ENCODE measurements at regions not wholly inside any gene's neighbourhood (a gene's known extent, or its start where the extent isn't known, plus 50 kb on each side); places are given as distances from the start of the nearest gene placed in this dataset.

GRCh38 chr16:85996843-85997242 lies 97.9 kb downstream of the IRF8 start:
- no peak overlapping the region for H3K27ac Mint-ChIP-seq
- peaks cover 32% of the 10 kb centered on the region for H3K27me3 Mint-ChIP-seq (ENCODE audit: low read depth, poor library complexity)
- no peak for DNase-seq
- H3K36me3 Mint-ChIP-seq (ENCODE audit: low read depth): no peaks in the 10 kb centered on the region
- H3K4me1 Mint-ChIP-seq: peaks cover 17% of the 10 kb centered on the region
- H3K4me3 Mint-ChIP-seq: no peak overlapping the region
- no peak for TF ChIP-seq CTCF (IDR thresholded peaks at IDR 0.05)
- H3K9me3 Mint-ChIP-seq: no peaks in the 10 kb centered on the region

- H3K36me3 Mint-ChIP-seq (ENCODE audit: low read depth): no peaks in the 10 kb centered on the region
- peaks cover 25% of the 10 kb centered on the region for H3K27me3 Mint-ChIP-seq (ENCODE audit: low read depth, poor library complexity)
- no peak for TF ChIP-seq CTCF (IDR thresholded peaks at IDR 0.05)
- no peak for DNase-seq
- H3K9me3 Mint-ChIP-seq: no peaks in the 10 kb centered on the region
- H3K4me3 Mint-ChIP-seq: no peak overlapping the region
- H3K27ac Mint-ChIP-seq: no peak overlapping the region
- peaks cover 17% of the 10 kb centered on the region for H3K4me1 Mint-ChIP-seq
Observed at GRCh38 chr16:85998171-85998867, 99.4 kb downstream of the IRF8 start.

GRCh38 chr16:85998868-85999729 lies 100.1 kb downstream of the IRF8 start:
- H3K4me3 Mint-ChIP-seq: no peak overlapping the region
- peaks cover 17% of the 10 kb centered on the region for H3K4me1 Mint-ChIP-seq
- no peak for TF ChIP-seq CTCF (IDR thresholded peaks at IDR 0.05)
- no peaks in the 10 kb centered on the region for H3K36me3 Mint-ChIP-seq (ENCODE audit: low read depth)
- peaks cover 26% of the 10 kb centered on the region for H3K27me3 Mint-ChIP-seq (ENCODE audit: low read depth, poor library complexity)
- H3K9me3 Mint-ChIP-seq: peaks cover 4% of the 10 kb centered on the region
- DNase-seq: no peak
- H3K27ac Mint-ChIP-seq: no peak overlapping the region

GRCh38 chr16:85999778-86000177 lies 100.8 kb downstream of the IRF8 start:
- TF ChIP-seq CTCF (IDR thresholded peaks at IDR 0.05): no peak
- Mint-ChIP-seq H3K4me1 (peaks cover 13% of the 10 kb centered on the region), H3K9me3 (peaks cover 4% of the 10 kb centered on the region), H3K4me3 (no peak overlapping the region), H3K27me3 (ENCODE audit: low read depth, poor library complexity) (peaks cover 26% of the 10 kb centered on the region), H3K27ac (no peak overlapping the region), H3K36me3 (ENCODE audit: low read depth) (no peaks in the 10 kb centered on the region)
- DNase-seq: no peak

GRCh38 chr16:86002178-86002900 lies 103.4 kb downstream of the IRF8 start:
- no peak overlapping the region for H3K4me3 Mint-ChIP-seq

More at GRCh38 chr16:86002178-86002900, 103.4 kb downstream of the IRF8 start:
- Mint-ChIP-seq H3K27ac (no peak overlapping the region), H3K36me3 (ENCODE audit: low read depth) (no peaks in the 10 kb centered on the region), H3K9me3 (peaks cover 14% of the 10 kb centered on the region), H3K27me3 (ENCODE audit: low read depth, poor library complexity) (peaks cover 33% of the 10 kb centered on the region), H3K4me1 (peaks cover 5% of the 10 kb centered on the region)
- TF ChIP-seq CTCF (IDR thresholded peaks at IDR 0.05): no peak
- DNase-seq: no peak

Data from nephron progenitor cell (in vitro differentiated cells).